PC-3 (cell line): ENCODE measurements at regions not wholly inside any gene's neighbourhood (a gene's known extent, or its start where the extent isn't known, plus 50 kb on each side); places are given as distances from the start of the nearest gene placed in this dataset.

Source experiments
- ATAC-seq: fragments of 200-7000 bp; cut with Tn5 transposase; 2 replicates; pipeline ENCODE4 v1.9.1; 2020; ENCODE audit warnings: mild to moderate bottlenecking, moderate library complexity
- BruUV-seq: library from RNA; stranded (reverse); fragments of 400-500 nt; replicated peaks from 2 replicates; lab custom pipeline; 2021; lab: Mats Ljungman, UMichigan
- CTCF ChIA-PET: fragments of 300-600 bp; sonication (Branson Sonifier 250); formaldehyde crosslinking; loops from one replicate; lab custom pipeline; 2022; ENCODE audit warnings: antibody characterized with exemption; lab: Charles Lee
- POLR2A ChIA-PET: fragments of 300-600 bp; sonication (Branson Sonifier 250); formaldehyde crosslinking; loops from one replicate; lab custom pipeline; 2022; ENCODE audit warnings: antibody characterized with exemption; ENCODE audit not compliant: unreplicated experiment; lab: Charles Lee
- DNase-seq: peaks from one replicate; pipeline ENCODE4 v3.0.0-alpha.2; 2015
- H2AFZ ChIP-seq: fragments of 300-600 bp; sonication (generic); 2 replicates; pipeline ENCODE4 v1.6.0; 2016; ENCODE audit warnings: antibody characterized with exemption, low read length
- H3F3A ChIP-seq: fragments of 300-600 bp; sonication (generic); one replicate; pipeline ENCODE4 v1.6.0; 2017; ENCODE audit warnings: antibody characterized with exemption, low read length, control low read depth, mild to moderate bottlenecking; ENCODE audit not compliant: unreplicated experiment
- H3K27ac ChIP-seq: fragments of 300-600 bp; sonication (generic); 2 replicates; pipeline ENCODE4 v1.5.1; 2016; ENCODE audit warnings: mild to moderate bottlenecking, low read length
- H3K27me3 ChIP-seq: fragments of 300-600 bp; sonication (generic); 2 replicates; pipeline ENCODE4 v1.6.1; 2016; ENCODE audit warnings: low read length, mixed read lengths
- H3K36me3 ChIP-seq: fragments of 300-600 bp; sonication (generic); 2 replicates; pipeline ENCODE4 v1.6.1; 2016; ENCODE audit warnings: low read depth, mixed run types, low read length, mixed read lengths
- H3K4me1 ChIP-seq: fragments of 300-600 bp; sonication (generic); 2 replicates; pipeline ENCODE4 v1.5.1; 2016; ENCODE audit warnings: low read length; ENCODE audit not compliant: insufficient read depth
- H3K4me2 ChIP-seq: fragments of 300-600 bp; sonication (generic); 2 replicates; pipeline ENCODE4 v1.6.0; 2016; ENCODE audit warnings: low read length
- H3K4me3 ChIP-seq: fragments of 300-600 bp; sonication (generic); 2 replicates; pipeline ENCODE4 v1.5.1; 2016; ENCODE audit warnings: mild to moderate bottlenecking, low read length, mixed read lengths
- H3K79me2 ChIP-seq: fragments of 300-600 bp; sonication (generic); 2 replicates; pipeline ENCODE4 v1.6.1; 2017; ENCODE audit warnings: low read length, mixed read lengths
- H3K9ac ChIP-seq: fragments of 300-600 bp; sonication (generic); 2 replicates; pipeline ENCODE4 v1.6.0; 2016; ENCODE audit warnings: mild to moderate bottlenecking, low read length
- H3K9me2 ChIP-seq: fragments of 300-600 bp; sonication (generic); replicated peaks from 2 replicates; pipeline ENCODE4 v1.6.1; 2016; ENCODE audit warnings: mixed run types, low read length, mixed read lengths
- H3K9me3 ChIP-seq: fragments of 300-600 bp; sonication (generic); 2 replicates; pipeline ENCODE4 v1.6.1; 2016; ENCODE audit warnings: low read length, mixed read lengths
- H4K20me1 ChIP-seq: fragments of 300-600 bp; sonication (generic); 2 replicates; pipeline ENCODE4 v1.6.1; 2016; ENCODE audit warnings: low read length, mixed read lengths
- EZH2 ChIP-seq: fragments of 300-600 bp; sonication (generic); IDR thresholded peaks from one replicate; pipeline ENCODE4 v1.6.1; 2017; ENCODE audit warnings: antibody characterized with exemption, mild to moderate bottlenecking, low read length; ENCODE audit not compliant: unreplicated experiment
- EZH2phosphoT487 ChIP-seq: fragments of 300-600 bp; sonication (generic); IDR thresholded peaks from 2 replicates; pipeline ENCODE4 v1.6.1; 2018; ENCODE audit warnings: mild to moderate bottlenecking, antibody characterized with exemption, low read length, borderline replicate concordance
- intact Hi-C: fragments of 100-400 bp; cut with micrococcal nuclease; formaldehyde crosslinking; loops from 2 replicates; pipeline ENCODE4 v1.9.0; 2023
- TF ChIP-seq, protein P1 (sequence below): fragments of 300-600 bp; sonication (generic); conservative IDR thresholded peaks from 2 replicates; pipeline ENCODE4 v1.5.1; 2017; ENCODE audit warnings: antibody characterized with exemption, low read depth, mild to moderate bottlenecking, low read length

DNA sequence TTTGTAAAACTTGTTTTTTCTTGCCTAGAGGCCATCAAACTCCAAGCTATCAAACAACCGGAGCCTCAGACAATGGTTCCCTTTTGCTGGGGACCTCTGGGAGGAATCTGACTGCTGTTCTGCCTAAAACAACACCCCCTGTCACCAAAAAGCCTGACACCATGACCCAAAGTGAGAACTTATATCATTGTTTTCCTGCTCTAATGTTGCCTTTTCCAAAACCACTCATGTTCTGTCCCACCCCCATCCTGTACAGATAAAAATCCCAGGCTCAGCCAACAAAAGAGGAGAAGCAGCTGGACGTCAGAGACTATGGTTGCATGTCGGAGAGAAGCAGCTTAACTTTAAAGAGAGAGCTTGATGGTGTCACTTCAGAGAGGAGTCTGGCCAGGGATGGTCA, 327.2 kb upstream of the CXADR start:
- H3F3A ChIP-seq, result no peaks in the 10 kb centered on the region
- ATAC-seq, result no peak
- H3K79me2 ChIP-seq, result no peaks in the 10 kb centered on the region
- POLR2A ChIA-PET, result no interaction called here
- H4K20me1 ChIP-seq, result no peaks in the 10 kb centered on the region
- H3K27ac ChIP-seq, result no peak overlapping the region
- no TSS peak for BruUV-seq
- H3K9me3 ChIP-seq, result peaks cover 21% of the 10 kb centered on the region
- intact Hi-C loops, result no loop called here
- no peak overlapping the region for H2AFZ ChIP-seq
- TF ChIP-seq, protein P1, sequence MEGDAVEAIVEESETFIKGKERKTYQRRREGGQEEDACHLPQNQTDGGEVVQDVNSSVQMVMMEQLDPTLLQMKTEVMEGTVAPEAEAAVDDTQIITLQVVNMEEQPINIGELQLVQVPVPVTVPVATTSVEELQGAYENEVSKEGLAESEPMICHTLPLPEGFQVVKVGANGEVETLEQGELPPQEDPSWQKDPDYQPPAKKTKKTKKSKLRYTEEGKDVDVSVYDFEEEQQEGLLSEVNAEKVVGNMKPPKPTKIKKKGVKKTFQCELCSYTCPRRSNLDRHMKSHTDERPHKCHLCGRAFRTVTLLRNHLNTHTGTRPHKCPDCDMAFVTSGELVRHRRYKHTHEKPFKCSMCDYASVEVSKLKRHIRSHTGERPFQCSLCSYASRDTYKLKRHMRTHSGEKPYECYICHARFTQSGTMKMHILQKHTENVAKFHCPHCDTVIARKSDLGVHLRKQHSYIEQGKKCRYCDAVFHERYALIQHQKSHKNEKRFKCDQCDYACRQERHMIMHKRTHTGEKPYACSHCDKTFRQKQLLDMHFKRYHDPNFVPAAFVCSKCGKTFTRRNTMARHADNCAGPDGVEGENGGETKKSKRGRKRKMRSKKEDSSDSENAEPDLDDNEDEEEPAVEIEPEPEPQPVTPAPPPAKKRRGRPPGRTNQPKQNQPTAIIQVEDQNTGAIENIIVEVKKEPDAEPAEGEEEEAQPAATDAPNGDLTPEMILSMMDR, result no peak
- TF ChIP-seq EZH2phosphoT487 (no peak), EZH2 (no peak)
- H3K4me3 ChIP-seq, result no peak overlapping the region
- H3K9ac ChIP-seq, result no peak overlapping the region
- no peaks in the 10 kb centered on the region for H3K27me3 ChIP-seq
- no peaks in the 10 kb centered on the region for H3K4me1 ChIP-seq
- no peaks in the 10 kb centered on the region for H3K36me3 ChIP-seq
- no peak overlapping the region for H3K4me2 ChIP-seq
- no peaks in the 10 kb centered on the region for H3K9me2 ChIP-seq
- no peak for DNase-seq
- CTCF ChIA-PET, result no interaction called here

DNA sequence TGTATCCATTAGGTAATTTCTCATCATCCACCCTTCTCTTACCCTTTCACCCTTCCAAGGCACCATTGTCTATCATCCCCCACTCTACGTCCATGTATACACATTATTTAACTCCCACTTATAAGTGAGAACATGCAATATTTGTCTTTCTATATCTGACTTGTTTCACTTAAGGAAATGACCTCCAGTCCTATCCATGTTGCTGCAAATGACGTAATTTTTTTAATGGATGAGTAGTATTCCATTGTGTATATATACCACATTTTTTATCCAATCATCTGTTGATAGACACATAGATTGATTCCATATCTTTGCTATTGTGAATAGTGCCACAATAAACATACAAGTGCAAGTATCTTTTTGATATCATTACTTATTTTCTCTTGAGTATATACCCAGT, 322.9 kb upstream of the CXADR start:
- Histone ChIP-seq H3K79me2 (no peaks in the 10 kb centered on the region), H3K4me1 (no peaks in the 10 kb centered on the region), H3K4me3 (no peak overlapping the region), H3K9me3 (peaks cover 29% of the 10 kb centered on the region), H3K4me2 (no peak overlapping the region), H3K9ac (no peak overlapping the region), H3K9me2 (no peaks in the 10 kb centered on the region), H4K20me1 (no peaks in the 10 kb centered on the region), H3K27ac (no peak overlapping the region), H3K36me3 (no peaks in the 10 kb centered on the region), H2AFZ (no peak overlapping the region), H3F3A (no peaks in the 10 kb centered on the region), H3K27me3 (no peaks in the 10 kb centered on the region)
- TF ChIP-seq EZH2 (no peak), EZH2phosphoT487 (no peak)
- TF ChIP-seq, protein P1, result no peak
- DNase-seq, result no peak
- CTCF ChIA-PET, result no interaction called here
- intact Hi-C loops, result no loop called here
- POLR2A ChIA-PET, result no interaction called here
- ATAC-seq, result no peak
- BruUV-seq, result no TSS peak

DNA sequence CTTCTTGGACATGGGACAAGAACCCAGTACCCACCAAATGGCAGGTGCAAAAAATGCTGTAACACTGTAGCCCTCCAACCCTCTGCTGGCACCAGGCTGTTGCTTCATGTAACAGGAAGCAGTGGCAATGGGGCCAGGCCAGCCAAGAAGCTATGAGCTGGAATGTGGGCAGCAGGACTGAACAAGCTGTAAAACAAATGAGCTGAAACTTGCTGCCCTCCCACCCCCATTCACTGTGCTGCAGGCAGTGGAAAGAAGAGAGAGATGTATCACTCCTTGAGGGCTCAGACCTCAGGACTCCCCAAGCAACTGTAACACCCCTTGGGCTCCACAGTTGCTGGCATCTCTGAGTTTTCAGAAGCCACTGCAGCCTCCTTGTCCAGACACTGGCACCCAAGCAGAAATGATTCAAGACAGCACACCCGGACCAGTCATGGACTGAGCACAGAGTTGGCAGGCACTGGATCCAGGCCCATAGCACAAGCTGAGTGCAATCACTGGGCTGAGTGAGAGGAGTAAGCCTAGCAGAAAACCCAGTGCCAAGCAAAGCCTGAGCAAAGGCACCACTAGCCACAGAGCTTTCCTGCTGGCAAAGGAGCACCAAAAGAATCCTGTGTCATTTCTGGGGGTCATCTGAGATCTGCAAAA, 321.4 kb upstream of the CXADR start:
- Histone ChIP-seq H3K9me3 (peaks cover 30% of the 10 kb centered on the region), H3K27ac (no peak overlapping the region), H4K20me1 (no peaks in the 10 kb centered on the region), H3F3A (no peaks in the 10 kb centered on the region), H3K27me3 (no peaks in the 10 kb centered on the region), H2AFZ (no peak overlapping the region), H3K36me3 (no peaks in the 10 kb centered on the region), H3K4me2 (no peak overlapping the region), H3K4me3 (no peak overlapping the region), H3K9me2 (no peaks in the 10 kb centered on the region), H3K79me2 (no peaks in the 10 kb centered on the region), H3K9ac (no peak overlapping the region), H3K4me1 (no peaks in the 10 kb centered on the region)
- ChIA-PET POLR2A (no interaction called here), CTCF (no interaction called here)
- intact Hi-C loops, result no loop called here
- no peak for ATAC-seq
- BruUV-seq, result no TSS peak
- TF ChIP-seq EZH2, result no peak
- TF ChIP-seq, protein P1, result no peak
- no peak for TF ChIP-seq EZH2phosphoT487
- no peak for DNase-seq
